GM12892 (cell line): ENCODE measurements at regions not wholly inside any gene's neighbourhood (a gene's known extent, or its start where the extent isn't known, plus 50 kb on each side); places are given as distances from the start of the nearest gene placed in this dataset.

Source experiments
- POLR2A ChIP-seq: IDR thresholded peaks from 2 replicates; pipeline ENCODE4 v1.6.1; 2011; ENCODE audit warnings: low read depth, low read length, control low read depth
- POLR2AphosphoS5 ChIP-seq: IDR thresholded peaks from 2 replicates; pipeline ENCODE4 v1.6.1; 2011; ENCODE audit warnings: low read depth, low read length, control low read depth

DNA sequence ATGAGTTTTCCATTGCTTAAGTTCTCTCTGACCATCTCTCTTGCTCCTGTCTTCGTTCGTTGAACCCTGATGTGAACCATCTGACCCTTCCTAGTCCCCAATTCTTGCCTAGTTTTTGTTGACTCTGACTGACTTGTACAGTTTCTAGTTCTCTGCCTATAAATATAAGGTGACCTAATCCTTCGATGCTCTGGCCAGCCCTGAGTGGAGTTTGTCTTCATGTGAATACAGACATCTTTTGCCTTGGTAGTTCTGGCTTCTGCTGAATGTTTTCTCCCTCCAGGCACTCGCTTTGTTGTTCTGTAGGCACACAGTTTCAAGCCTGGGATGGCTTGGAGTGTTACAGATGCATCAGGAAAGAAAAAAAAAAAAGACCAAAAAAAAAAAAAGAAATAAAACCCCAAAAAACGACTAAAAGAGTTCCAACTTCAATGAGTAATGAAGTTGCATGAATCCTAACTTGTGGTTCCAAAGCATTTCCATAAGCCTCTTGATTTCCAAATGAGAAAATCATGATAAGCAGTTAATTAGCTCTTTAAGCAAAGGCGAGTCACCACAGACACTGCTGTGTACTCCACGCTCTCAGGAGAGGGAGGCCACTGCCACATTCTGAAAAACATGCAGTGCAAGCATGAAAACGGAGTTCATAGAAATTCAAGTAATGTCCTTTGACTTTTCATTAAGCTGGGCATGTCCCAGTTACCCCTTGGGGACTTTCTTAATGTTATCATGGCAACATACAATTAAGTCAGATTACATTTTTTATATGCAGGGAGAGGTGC, 165.2 kb downstream of the TDRD15 start:
- no peak for TF ChIP-seq POLR2AphosphoS5
- no peak for TF ChIP-seq POLR2A
